ENCODE measurements at regions not wholly inside any gene's neighbourhood (a gene's known extent, or its start where the extent isn't known, plus 50 kb on each side); places are given as distances from the start of the nearest gene placed in this dataset.

GRCh38 chr1:101301446-101302057 is 64.7 kb downstream of the S1PR1 start:
- Histone ChIP-seq H4K20me1 (ENCODE audit: insufficient read depth, low read length) (no peaks in the 10 kb centered on the region), H2AFZ (ENCODE audit: low read length) (no peak overlapping the region), H3K4me2 (ENCODE audit: low read depth, low read length) (no peak overlapping the region), H3K79me2 (ENCODE audit: insufficient read depth, low read length) (no peaks in the 10 kb centered on the region), H3K27ac (ENCODE audit: extremely low read length, insufficient read depth, low read length) (no peak overlapping the region), H3K9ac (ENCODE audit: insufficient read depth, low read depth, low read length) (no peak overlapping the region), H3K27me3 (ENCODE audit: control insufficient read depth in 1 of 2, insufficient read depth in 2 of 2, low read length in 2 of 2) (no peaks in the 10 kb centered on the region; a peak in 1 of 5 replicates), H3K4me1 (ENCODE audit: insufficient read depth, low read length) (no peaks in the 10 kb centered on the region), H3K4me3 (replicated peaks in 1 of 3; ENCODE audit: insufficient read depth in 1 of 3, low read depth in 2 of 3, low read length in 3 of 3) (no peak overlapping the region), H3K36me3 (replicated peaks in 1 of 2; ENCODE audit: control insufficient read depth in 1 of 2, insufficient read depth in 2 of 2, low read length in 2 of 2) (no peaks in the 10 kb centered on the region), H3K9me3 (ENCODE audit: low read length) (no peaks in the 10 kb centered on the region)
- POLR2A ChIA-PET, result no interaction called here
- in situ Hi-C loops (cut with HindIII; ENCODE audit: extremely low pct_ligation_motif_present, low pct_unique_long_range_greater_than_20kb) (no loop called here), intact Hi-C loops (cut with micrococcal nuclease; ENCODE audit: unreplicated experiment) (no loop called here)
- FAIRE-seq (no peak), DNase-seq (ENCODE audit: low spot score) (no peak), ATAC-seq (no peak)
- TF ChIP-seq ADNP (CRISPR knock-in tag; IDR thresholded peaks at IDR 0.05), result no peak
- no peak for TF ChIP-seq ZNF713 (CRISPR knock-in tag; IDR thresholded peaks at IDR 0.05)
- TF ChIP-seq ZNF614 (CRISPR knock-in tag; IDR thresholded peaks at IDR 0.05; ENCODE audit: borderline replicate concordance), result no peak
- no peak for TF ChIP-seq ZNF337 (CRISPR knock-in tag; IDR thresholded peaks at IDR 0.05; ENCODE audit: borderline replicate concordance, low read depth)
- no peak for TF ChIP-seq ZBTB42 (CRISPR knock-in tag; IDR thresholded peaks at IDR 0.05)
- no peak for TF ChIP-seq LRRFIP1 (CRISPR knock-in tag; conservative IDR thresholded peaks at IDR 0.05)
- no peak for TF ChIP-seq GATAD1 (CRISPR knock-in tag; IDR thresholded peaks at IDR 0.05)
- TF ChIP-seq ZNF296 (CRISPR knock-in tag; conservative IDR thresholded peaks at IDR 0.05), result no peak
- TF ChIP-seq ZNF879 (CRISPR knock-in tag; IDR thresholded peaks at IDR 0.05), result no peak
- no peak for TF ChIP-seq MAX (IDR thresholded peaks at IDR 0.05)
- no peak for TF ChIP-seq ZBTB20 (CRISPR knock-in tag; IDR thresholded peaks at IDR 0.05; ENCODE audit: borderline replicate concordance, low read depth)
- no peak for TF ChIP-seq SOX13 (IDR thresholded peaks at IDR 0.05)
- no peak for TF ChIP-seq SOX13 (CRISPR knock-in tag; conservative IDR thresholded peaks at IDR 0.05 in 1 of 2, IDR thresholded peaks at IDR 0.05 in 1 of 2)
- no peak for TF ChIP-seq ZNF776 (CRISPR knock-in tag; IDR thresholded peaks at IDR 0.05)
- TF ChIP-seq ZNF180 (CRISPR knock-in tag; IDR thresholded peaks at IDR 0.05; ENCODE audit: borderline replicate concordance, low read depth), result no peak
- TF ChIP-seq ZNF367 (CRISPR knock-in tag; IDR thresholded peaks at IDR 0.05; ENCODE audit: borderline replicate concordance), result no peak
- TF ChIP-seq HIC2 (CRISPR knock-in tag; IDR thresholded peaks at IDR 0.05; ENCODE audit: low read depth), result no peak
- CTCF ChIA-PET (ENCODE audit: low intra/inter-chr PET ratio, low total read pairs), result no interaction called here
- 32% methylated on average over 6 of the region's 6 CpGs for WGBS (ENCODE audit: low lambda C conversion rate)
- BruUV-seq (replicated peaks), result no TSS peak

All from HepG2 (cell line).